Choroid plexus epithelial cell (primary cell): ENCODE measurements at regions not wholly inside any gene's neighbourhood (a gene's known extent, or its start where the extent isn't known, plus 50 kb on each side); places are given as distances from the start of the nearest gene placed in this dataset.
"Not testable (repeated sequence)": the region's sequence is repeated elsewhere in the genome, so short reads cannot be mapped to it uniquely, and the experiment has no call there.

Experiments used
- DNase-seq: peaks from one replicate; pipeline ENCODE4 v3.0.0-alpha.2; 2010; ENCODE audit warnings: low read depth
- H3K4me3 ChIP-seq: 2 replicates; pipeline ENCODE4 v1.5.1; 2011; ENCODE audit warnings: low read depth, mild to moderate bottlenecking, control low read depth, low read length, moderate library complexity
- TF ChIP-seq, protein P1 (sequence below): conservative IDR thresholded peaks from 2 replicates; pipeline ENCODE4 v1.5.1; 2011; ENCODE audit warnings: low read depth, mild to moderate bottlenecking, control low read depth, inconsistent platforms, low read length, moderate library complexity

DNA sequence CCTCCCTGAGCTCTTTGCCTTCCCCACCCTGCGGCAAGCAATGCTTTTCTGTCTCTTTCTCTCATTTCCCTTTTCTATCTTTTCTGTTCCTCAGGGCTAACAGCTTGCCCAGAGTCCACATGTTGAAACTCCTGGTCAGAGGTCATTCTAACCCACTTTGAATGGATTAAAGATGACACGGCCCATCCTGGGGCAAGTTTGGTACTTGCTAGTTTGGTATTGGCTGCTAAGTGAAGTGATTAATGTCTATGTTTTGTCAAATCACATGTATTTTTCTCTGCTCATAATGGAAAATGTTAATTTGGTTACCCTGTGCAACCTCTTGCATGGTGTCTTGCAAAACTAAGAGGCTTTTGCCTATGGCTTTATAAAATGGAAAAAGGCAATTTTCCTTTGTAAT is 960.2 kb downstream of the CNTNAP5 start:
- H3K4me3 ChIP-seq: no peak overlapping the region
- no peak for DNase-seq
- TF ChIP-seq, protein P1, sequence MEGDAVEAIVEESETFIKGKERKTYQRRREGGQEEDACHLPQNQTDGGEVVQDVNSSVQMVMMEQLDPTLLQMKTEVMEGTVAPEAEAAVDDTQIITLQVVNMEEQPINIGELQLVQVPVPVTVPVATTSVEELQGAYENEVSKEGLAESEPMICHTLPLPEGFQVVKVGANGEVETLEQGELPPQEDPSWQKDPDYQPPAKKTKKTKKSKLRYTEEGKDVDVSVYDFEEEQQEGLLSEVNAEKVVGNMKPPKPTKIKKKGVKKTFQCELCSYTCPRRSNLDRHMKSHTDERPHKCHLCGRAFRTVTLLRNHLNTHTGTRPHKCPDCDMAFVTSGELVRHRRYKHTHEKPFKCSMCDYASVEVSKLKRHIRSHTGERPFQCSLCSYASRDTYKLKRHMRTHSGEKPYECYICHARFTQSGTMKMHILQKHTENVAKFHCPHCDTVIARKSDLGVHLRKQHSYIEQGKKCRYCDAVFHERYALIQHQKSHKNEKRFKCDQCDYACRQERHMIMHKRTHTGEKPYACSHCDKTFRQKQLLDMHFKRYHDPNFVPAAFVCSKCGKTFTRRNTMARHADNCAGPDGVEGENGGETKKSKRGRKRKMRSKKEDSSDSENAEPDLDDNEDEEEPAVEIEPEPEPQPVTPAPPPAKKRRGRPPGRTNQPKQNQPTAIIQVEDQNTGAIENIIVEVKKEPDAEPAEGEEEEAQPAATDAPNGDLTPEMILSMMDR: no peak

DNA sequence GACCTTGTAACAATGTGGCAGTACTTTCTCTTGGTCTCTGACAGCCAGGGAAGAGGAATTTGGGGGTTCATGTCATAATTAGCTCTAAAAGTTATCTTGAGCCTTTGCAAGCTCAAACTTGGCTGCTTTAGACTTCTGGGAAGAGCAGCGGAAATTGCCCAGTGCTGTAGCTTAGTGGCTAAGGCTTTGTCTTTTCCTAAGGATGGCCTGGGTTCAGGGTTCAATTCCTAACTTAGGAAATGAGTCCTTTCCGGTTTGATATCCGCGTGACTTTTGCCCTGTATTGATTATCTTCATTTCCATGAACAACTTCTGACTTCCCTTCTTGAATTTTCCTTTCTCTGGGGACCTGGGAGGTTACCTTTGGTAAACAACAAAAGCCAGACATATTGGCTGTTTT is 961.0 kb downstream of the CNTNAP5 start:
- H3K4me3 ChIP-seq: no peak overlapping the region
- no peak for DNase-seq
- TF ChIP-seq, protein P1: no peak

DNA sequence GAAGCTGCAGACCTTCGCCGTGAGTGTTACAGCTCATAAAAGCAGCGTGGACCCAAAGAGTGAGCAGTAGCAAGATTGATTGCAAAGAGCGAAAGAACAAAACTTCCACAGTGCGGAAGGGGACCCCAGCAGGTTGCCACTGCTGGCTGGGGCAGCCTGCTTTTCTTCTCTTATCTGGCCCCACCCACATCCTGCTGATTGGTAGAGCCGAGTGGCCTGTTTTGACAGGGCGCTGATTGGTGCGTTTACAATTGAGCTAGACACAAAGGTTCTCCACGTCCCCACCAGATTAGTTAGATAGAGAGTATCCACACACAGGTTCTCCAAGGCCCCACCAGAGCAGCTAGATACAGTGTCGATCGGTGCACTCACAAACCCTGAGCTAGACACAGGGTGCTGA is 961.8 kb downstream of the CNTNAP5 start:
- not testable (repeated sequence) for DNase-seq, H3K4me3 ChIP-seq

DNA sequence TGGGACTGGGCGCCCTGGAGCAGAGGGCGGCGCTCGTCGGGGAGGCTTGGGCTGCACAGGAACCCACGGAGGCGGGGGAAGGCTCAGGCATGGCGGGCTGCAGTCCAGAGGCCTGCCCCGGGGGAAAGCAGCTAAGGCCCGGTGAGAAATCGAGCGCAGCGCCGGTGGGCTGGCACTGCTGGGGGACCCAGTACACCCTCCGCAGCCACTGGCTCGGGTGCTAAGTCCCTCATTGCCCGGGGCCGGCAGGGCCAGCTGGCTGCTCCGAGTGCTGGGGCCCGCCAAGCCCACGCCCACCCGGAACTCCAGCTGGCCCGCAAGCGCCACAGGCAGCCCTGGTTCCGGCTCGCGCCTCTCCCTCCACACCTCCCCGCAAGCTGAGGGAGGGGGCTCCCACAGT is 962.3 kb downstream of the CNTNAP5 start:
- H3K4me3 ChIP-seq, DNase-seq: not testable (repeated sequence)

DNA sequence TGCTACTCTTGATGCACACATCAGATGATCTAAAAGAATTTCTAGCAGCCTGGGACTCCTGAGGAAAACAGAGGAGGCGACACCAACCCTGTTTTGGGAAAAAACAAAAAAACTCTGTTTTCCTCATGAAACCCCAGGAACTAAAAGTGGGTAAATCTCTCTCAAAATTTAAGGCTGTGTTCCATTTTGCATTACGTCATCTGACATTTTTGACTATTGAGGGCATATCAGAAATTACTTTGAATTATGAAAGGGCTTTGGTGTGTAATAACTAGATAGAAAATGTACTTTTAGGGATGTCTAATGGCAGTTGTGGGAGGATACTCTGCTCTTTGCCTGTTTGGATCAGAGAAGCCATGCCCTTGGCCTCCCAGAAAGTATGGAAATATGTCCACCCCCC is 963.0 kb downstream of the CNTNAP5 start:
- DNase-seq: no peak
- no peak overlapping the region for H3K4me3 ChIP-seq
- TF ChIP-seq, protein P1: no peak

DNA sequence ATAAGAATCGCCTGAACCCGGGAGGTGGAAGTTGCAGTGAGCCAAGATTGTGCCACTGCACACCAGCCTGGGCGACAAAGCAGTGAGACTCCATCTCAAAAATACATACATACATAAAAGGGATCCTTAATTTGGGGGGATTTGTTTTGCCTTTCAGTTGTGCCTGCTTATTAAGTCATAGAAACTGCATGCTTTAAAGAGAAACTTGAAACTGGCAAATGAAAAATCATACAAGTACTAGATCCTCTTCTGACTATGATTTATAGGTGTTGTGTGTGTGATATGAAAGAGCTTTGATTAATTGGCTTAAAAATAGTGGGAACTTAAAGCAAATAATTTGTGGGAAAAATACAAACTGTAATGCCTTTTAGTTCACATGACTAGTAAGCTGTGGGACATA is 963.7 kb downstream of the CNTNAP5 start:
- no peak overlapping the region for H3K4me3 ChIP-seq
- DNase-seq: no peak
- TF ChIP-seq, protein P1: no peak

DNA sequence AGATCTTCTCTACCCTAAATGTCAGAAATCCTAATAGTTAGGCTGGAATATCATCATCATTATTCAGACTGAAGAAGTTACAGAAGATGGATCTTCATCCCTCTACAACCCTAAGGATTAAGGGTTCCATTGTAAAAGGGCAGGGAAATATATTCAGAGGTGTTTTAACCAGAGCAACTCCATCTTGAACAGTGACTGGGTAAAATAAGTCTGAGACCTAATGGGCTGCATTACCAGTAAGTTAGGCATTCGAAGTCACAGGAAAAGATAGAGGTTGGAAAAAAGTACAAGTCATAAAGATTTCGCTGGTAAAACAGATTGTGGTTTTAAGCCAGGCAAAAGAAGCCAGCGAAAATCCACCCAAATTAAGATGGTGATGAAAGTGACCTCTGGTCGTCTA is 968.7 kb downstream of the CNTNAP5 start:
- H3K4me3 ChIP-seq: no peak overlapping the region
- DNase-seq: no peak
- TF ChIP-seq, protein P1: no peak

DNA sequence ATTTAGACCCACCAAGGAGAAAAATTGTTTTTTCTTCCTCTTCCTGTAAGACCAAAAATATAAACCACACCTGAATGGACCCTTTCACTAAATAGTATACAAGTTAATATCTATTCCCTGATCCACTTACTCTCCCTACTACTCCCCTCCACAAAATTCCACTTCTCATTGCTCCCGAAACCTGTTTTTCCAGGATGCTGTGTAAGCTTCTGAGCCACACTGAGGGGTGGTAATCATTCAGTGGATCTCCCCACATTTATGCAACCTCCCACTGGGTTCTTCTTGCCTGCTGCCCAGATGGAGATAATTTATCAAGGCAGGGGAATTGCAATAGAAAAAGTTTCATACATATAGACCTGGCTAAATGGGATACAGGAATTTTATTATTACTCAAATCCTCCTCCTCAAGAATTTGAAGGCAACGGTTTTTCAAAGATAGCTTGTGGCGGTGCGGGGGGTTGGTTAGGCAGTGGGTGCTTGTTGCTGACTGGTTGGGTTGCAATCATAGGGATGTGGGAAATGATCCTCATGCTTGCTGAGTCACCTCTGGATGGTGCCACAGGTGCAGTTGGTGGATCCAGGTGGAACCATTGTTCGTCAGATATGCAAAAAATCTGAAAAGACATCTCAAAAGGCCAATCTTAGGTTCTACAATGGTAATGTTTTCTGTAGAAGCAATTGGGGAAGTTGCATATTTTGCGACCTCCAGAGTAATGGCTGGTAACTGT is 970.3 kb downstream of the CNTNAP5 start:
- TF ChIP-seq, protein P1: no peak
- no peak for DNase-seq
- H3K4me3 ChIP-seq: no peak overlapping the region
